GM18909 (cell line): ENCODE measurements at regions not wholly inside any gene's neighbourhood (a gene's known extent, or its start where the extent isn't known, plus 50 kb on each side); places are given as distances from the start of the nearest gene placed in this dataset.
"Not testable (repeated sequence)": the region's sequence is repeated elsewhere in the genome, so short reads cannot be mapped to it uniquely, and the experiment has no call there.

Experiments used
- ATAC-seq: cut with Tn5 transposase; IDR thresholded peaks from one replicate; pipeline ENCODE4 v1.9.1; 2021; ENCODE audit warnings: mild to moderate bottlenecking; ENCODE audit not compliant: unreplicated experiment, poor library complexity

DNA sequence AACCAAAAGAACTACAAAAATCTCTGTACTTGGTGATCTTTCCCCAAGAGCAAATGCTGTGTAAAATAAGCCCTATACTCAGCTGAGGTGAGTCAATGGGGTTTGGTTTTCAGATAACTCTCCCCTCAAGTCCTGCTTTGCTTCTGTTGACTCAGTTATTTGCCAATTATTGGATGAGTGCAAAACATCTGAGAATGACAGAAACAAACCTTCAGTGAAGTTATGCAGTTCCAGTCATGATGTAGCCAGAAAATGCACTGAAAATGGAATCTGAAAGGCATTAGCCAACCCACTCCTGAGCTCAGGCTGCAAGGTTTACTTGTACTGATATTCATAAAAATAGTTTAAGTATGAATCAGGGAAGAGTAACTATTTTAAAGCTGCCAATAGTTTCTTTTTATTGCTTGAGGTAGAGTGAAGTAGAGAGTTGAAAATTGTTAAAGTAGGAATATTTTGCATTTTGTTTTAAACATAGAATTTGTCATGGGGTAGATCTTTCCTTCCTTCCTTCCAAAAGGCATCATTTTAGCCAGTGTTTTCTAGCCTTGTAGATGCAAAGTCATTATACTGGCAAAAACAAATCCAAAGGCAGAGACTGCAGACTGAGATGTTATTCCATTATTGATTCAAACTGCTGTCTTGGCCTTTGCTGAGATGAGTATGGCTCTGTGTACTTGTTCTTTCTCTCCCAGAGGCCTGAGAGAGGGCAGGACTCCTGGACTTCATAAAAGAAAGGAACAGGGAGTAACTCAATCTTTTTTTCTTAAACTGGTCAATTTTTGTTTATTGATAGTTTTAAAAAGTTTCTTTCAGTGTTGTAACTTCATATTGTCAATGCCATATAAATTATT lies 215.3 kb downstream of the RND3 start:
- ATAC-seq = no peak

DNA sequence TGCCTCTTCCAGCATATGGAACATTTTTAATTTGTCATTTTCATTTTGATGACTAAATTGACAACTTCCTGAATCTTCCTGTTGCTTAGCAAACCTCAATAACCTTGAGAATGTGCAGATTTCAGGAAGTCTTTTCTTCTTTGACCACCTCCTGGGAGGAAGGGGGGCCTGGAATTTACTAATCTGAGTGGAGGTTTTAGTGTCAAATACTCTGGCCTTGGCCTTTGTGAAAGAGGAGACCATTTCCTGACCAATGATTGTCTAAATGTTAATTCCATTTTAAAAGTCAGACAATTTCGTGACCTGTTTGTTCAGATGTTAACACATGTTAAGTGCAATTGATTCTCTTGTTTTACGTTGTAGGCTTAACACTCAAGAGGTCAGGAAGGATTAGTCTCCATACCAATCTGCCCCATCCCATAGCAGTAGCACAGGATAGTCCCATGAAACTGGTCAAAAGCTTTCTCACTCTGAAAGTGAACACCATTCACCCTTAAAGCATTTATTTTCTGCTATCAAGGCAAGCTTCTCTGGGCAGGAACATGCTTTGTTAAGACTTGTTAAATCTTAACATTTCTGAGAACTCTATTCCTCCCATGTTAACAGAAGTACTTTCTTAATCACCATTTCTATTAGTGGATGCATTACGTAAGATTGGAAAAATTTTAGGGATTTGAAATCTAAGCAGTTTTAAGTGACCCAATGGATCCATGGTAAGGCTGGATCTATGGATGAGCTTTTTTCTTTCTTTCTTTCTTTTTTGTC lies 219.6 kb downstream of the RND3 start:
- ATAC-seq = no peak

DNA sequence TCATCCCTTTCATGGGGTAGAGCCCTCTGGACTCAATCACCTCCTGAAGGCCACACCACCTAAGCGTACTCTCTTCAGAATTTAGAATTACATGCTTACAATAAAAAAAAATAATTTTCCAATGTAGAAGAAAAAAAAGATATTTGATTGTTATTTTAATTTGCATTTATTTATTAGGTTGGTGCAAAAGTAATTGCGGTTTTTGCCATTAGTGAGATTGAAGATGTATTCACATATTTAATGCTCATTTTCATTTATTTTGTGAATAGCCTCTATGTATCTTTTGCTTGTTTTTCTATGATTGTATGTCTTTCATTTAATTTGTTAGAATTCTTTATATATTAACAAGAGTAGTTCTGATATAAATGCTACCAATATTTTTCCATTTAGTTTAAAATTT lies 220.5 kb downstream of the RND3 start:
- no peak for ATAC-seq

DNA sequence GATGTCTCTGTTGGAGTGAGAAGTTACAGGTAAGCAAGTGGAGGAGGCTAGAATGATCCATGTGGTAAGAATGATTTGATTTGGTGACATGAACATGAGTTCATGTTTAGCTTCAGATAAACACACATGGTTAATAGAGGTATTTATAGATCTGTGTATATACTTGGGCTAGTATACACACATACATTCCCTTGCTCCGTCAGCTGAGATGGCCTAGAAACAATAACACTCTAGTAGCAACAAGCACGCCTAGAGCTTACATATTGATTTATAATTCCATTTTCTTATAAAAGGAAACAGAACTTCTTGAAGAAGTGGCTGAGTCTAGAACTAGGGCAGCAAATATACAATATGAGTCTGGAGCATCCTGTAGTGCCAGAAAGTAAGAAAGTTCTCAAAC lies 223.0 kb downstream of the RND3 start:
- ATAC-seq = no peak

DNA sequence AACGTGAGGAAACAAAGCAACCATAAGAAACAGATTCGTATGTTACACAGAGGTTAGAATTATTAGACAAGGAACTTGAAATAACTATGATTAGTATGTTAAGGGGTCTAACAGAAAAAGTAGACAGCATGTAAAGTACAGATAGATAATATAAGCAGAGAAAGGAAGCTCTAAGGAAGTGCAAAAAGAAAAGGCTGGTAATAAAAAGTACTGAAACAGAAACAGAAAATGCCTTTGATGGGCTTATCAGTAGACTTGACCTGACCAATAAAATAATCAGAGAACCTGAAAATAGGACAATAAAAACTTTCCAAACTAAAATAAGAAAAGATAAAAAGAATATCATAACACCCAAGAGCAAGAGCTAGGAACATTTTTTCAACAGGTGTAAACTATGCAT lies 225.8 kb downstream of the RND3 start:
- ATAC-seq = no peak

DNA sequence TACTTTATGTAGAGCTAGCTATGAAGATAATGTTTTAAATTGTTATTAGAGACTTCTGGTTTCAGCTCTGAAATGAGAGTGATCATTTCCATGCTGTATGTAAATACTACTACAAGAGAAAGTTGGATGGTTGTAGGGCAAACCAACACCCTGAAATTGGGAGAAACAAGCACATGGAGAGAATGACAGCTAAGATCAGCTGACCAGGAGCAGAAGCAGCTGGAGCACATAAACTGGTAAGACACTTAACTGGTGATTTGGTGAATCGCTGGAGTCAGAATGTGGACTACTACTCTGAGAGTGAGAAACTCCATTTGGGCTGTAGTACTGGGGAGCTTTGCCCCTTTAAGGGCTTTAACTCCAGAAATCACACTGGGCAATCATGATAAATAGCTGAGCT lies 226.8 kb downstream of the RND3 start:
- ATAC-seq = no peak

DNA sequence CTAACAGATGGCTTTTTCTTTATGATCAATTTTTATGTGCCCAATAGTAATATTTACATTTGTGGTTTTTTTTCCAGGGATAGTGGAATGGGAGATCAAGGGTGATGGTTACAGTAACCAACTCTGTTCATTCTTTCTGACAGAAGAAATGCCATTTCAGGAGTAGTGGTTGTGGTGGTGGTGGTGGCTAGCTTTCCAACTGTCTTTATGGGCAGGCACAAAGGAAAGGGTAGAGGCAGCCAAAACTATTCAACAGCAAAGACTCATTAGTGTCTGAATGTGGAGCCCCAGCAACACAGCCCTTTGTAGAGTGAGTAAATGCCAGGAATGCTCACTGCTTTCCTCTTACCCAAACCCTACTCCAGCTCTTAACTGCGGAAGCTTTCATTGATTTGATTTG lies 227.7 kb downstream of the RND3 start:
- no peak for ATAC-seq

DNA sequence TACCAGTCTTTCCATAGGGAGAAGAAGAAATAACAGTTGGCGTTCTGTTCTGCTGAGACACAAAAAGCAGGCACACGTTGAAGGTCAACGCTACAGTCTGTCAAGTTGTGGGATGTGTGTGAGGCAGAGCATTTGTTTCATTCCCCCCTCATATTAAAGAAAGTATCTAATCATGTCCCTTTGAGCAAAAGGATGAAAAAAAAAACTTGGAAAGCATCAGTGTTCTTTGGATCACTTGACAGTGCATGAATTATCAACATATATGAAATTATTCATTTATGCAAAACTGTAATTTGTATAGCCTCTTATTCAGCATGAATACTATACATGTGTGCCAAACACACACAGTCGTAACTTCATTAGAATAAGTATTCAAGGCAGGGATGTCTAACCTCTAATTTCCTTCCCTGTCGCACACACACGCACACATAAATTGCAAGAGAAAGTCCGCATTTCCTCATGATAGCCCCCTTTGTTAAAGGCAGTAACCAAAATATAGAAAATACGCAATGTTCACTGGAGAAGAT lies 228.6 kb downstream of the RND3 start:
- no peak for ATAC-seq

DNA sequence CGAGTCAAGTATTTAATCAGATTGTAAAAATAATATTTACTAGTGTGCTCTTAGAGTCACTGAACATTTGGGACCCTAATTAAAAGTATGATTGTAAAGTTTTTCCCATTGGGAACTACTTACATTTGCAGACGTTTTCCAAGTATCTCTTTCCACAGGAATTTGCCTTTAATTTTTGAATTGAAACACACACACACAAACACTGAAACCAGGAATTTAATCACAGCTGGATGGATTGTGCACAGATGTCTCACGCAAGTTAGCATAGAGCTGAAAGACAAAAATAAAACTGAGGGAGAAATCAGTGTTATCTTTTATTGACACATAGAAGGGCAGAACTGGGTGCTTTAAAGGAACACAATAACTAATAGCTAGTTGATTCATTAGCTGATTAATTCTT lies 230.7 kb downstream of the RND3 start:
- ATAC-seq = no peak

DNA sequence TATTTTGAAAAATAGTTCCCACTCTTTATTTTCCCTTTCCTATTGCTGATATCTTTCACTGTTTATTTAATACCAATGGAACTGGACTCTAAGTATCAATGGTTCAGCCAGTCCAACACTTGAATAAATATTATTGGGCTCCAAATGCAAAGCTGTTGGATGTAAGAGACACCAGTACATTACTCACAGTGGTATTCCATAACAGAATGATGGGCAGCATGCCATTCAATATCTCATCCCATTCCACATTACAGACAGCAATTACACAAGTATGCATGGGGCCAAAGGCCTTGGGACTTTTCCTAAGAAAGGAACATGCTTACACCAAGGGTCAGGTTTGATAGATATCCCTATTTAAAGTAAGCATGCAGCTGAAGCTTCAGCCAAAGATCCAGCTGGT lies 231.9 kb downstream of the RND3 start:
- ATAC-seq = no peak

DNA sequence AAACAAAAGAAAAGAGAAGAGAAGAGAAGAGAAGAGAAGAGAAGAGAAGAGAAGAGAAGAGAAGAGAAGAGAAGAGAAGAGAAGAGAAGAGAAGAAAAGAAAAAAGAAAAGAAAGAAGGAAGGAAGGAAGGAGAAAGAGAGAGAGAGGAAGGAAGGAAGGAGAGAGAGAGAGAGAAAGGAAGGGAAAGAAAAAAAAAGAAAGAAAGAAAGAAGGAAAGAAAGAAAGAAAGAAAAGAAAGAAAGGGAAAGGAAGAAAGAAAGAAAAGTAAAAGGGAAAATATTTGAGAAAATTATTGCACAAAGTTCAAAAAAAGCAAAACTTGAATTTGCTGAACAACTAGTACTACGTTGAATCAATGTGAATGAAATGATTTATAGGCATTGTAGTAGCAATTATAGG lies 237.7 kb downstream of the RND3 start:
- ATAC-seq = not testable (repeated sequence)

DNA sequence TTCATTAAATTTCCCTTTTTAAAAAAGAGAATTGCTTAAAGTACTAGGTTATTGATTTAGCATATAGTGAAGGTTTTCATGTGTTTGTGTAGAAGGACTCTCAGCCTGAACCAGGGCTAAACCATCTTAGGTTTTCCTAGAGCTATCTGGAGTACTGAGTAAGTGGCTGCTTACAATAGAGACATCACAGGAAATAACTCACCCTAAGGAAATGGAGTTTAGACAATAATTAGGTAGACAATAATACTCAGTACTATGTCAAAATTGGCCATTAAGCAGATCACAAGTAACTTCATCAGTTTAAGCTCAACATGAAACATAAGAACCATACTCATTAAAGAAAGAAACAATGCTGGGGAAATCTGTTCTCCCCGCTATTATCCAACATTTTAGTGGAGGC lies 240.0 kb downstream of the RND3 start:
- ATAC-seq = no peak

DNA sequence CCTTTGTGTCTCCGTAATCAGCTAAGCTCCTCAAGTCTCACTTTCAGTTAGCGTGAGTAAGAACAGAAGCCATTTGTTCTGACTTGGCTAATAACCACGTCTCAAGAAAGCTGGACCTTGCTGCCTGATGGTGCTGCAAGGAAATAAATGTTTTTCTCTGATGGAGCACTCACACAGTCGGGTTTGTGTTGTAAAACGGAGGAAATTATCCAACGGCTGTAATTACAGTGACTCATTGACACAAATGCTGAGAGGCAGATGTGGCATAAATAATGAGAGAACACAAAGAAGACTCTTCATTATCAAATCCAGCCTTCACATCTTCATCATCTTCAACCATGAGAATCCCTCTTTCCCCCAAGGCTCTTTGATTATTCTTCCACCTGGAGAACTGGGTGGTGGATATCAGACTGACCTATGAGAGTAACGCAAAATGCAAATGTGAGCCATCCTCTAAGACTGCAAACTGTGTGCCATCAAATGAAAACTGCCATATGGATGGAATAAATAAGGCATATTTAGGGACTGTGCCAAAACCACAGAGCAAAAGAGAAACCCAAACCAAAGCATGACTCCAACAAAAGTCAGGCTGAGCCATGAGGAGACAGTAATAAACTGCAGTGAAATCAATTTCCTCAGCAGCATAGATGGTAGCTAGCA lies 252.6 kb downstream of the RND3 start:
- no peak for ATAC-seq

DNA sequence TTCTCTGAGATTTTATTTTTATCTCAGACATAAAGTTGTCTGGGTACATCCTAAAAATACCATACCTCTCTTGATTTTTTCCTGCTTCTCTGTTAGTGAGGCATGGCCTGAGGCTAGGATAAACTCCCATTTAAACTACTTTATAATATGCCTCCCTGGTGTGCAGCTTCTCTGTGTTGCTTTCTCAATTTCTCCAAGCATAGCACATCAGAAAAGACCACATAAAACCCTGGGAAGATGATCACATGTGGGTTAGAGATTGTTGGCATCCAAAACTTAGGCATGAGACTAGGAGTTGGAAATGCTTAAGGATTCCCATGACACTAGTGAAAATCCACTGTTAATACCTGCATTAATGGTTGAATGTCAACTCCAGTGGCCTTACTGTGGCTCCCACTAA lies 254.6 kb downstream of the RND3 start:
- no peak for ATAC-seq

DNA sequence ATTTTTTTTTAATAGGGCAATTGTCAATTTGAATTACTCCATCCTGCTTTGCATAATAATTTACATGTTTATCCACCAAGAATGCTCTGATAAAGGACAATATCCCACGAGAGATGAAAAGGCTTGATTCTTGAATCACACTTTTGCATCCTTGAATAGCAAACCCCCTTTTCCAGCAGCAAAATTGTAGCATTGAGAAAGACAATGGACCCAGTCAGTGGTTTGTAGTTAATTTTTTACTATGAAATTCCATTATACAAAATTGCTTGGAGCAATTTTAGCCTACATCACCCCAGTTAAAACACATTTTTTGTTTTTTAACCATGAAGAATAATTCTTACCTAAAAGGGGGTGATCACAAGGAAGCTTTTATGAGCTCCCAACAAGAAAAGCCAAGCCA lies 255.1 kb downstream of the RND3 start:
- ATAC-seq = no peak

DNA sequence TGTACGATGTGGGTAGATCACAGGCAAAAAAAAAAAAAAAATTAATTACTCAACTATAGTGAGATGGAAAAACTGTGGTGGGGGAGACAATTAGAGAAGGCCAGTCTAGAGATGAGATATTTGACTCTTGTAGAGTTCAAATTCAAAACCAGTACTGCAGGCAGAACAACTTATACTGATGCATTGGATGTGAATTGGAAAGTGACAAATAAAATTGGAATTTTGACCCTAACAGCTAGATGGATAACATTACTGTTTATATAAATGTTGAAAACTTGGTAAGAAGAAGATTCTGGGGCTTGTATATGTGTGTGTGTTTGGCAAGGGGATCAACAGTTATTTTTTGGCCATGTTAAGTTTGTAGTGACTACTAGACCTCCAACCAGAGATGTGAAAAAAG lies 256.9 kb downstream of the RND3 start:
- ATAC-seq = no peak

DNA sequence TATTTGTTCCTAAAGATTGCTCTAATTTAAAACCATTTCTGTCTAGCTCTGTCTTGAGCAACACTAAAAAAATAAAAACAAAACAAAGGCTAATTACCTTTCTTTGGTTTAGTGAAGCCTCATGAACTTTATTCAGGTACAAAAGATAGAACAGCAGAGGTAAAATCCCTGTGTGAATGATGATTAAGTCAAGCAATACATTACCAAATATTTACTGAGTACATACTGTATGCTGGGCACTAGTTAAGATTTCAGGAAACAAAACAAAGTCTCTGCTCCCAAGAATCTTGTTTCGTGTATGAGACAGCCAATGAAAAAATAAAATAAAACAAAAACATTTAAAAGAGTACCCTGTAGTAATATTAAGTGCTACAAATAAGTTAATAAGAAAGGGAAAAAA lies 257.5 kb downstream of the RND3 start:
- ATAC-seq = no peak

DNA sequence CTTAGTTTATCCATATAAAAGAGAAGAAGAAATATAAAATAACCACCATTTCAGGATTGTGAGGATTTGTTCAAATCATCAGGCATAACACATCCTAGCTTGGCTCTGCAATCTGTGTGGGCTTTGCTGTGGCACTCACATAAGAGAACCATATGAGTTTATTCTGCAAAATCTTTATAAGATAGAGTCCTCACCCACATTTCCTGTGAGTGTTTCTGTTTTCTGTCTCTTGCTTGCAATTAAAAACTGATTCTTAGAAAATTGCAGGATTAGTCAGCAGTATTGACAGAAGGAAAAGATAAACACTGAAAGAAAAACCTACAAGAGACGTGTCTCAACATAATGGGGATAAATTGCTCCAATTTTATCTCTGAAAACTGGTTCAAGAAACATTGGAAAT lies 258.5 kb downstream of the RND3 start:
- no peak for ATAC-seq

DNA sequence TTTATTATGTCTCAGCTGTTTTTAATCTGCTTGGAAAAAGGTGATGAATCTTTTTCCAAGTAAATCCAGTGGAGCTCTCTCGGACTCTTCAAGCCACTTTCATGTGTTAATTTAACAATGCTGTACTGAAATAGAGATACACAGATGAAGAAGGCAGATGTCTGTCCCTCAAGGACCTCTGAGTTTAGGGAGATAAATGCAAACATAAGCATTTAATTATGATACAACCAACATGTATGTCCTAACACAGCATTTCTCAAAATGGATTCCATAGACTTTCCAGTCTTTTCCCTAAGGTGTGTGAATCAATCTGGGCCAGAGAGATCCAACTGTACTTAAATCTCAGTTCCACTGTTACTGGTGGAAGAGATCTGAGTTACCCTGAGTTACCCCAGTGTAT lies 262.4 kb downstream of the RND3 start:
- ATAC-seq = no peak

DNA sequence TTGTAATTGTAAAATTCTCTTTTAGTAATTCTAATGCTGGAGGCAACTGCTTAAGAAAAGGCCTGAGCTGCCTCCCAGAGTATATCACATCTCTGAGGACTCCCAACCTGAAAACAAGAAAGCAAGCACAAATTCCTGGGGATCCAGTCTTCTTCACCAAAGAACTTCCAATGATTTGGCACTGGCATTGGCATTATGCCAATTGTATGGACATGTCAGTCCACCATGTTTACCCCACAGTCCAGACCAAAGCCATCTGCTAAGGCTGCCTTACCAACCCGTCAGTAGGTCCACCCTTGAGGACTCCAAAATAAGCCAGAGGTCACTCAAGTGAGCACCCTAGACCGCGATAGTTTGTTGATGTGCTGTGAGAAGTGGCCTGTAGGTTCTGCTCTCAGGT lies 263.1 kb downstream of the RND3 start:
- ATAC-seq = no peak

DNA sequence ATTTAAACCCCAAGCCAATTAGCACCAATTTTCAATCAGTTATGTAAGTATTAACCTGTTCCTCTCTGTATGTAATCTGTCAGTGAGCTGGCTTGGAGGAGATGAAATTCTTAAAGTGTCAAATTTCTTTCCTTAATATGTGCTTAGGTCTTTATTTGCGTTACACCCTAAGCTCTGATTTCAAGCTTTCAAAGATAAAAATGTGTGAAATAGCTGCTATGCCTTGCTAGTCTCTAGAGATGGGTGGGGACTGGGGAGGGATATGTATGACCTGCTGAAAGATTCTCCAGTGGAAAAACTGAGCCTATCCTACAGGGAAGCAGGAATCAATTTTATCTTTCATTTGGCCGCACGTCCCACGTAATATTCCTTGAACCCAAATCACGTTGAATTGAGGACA lies 264.5 kb downstream of the RND3 start:
- ATAC-seq = no peak
